ENCODE measurements at regions not wholly inside any gene's neighbourhood (a gene's known extent, or its start where the extent isn't known, plus 50 kb on each side); places are given as distances from the start of the nearest gene placed in this dataset.

DNA sequence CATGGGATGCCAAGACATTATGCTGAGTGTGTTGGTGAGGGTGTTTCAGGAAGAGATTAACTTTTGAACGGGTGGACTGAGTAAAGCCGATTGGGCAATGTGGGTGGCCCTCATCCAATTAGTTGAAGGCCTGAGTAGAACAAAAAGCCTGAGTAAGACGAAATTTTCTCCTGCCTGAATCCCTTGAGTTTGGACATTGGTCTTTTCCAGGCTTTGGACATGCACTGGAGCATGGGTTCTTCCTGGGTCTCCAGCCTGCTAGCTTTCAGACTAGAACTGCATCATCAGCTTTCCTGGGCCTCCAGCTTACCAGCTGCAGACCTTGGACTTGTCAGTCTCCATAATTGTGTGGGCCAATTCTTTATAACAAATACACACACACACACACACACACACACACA, 63.6 kb downstream of the NIBAN1 start:
- Histone ChIP-seq H3K27me3 (replicated peaks; ENCODE audit: insufficient read depth, low read depth, low read length, poor library complexity) (no peaks in the 10 kb centered on the region), H3K36me3 (ENCODE audit: insufficient read depth, low read length, poor library complexity, severe bottlenecking) (no peaks in the 10 kb centered on the region), H3K9me3 (ENCODE audit: low read depth, low read length, poor library complexity, severe bottlenecking) (no peaks in the 10 kb centered on the region), H3K4me3 (ENCODE audit: low read depth, low read length, poor library complexity, severe bottlenecking) (no peak overlapping the region), H3K27ac (ENCODE audit: low read depth, low read length, poor library complexity, severe bottlenecking) (no peak overlapping the region), H3K4me1 (ENCODE audit: insufficient read depth, low read length, poor library complexity, severe bottlenecking) (peaks cover 34% of the 10 kb centered on the region)
- BruUV-seq (replicated peaks) = no TSS peak
- intact Hi-C loops (cut with micrococcal nuclease; ENCODE audit: unreplicated experiment) = no loop called here
- DNase-seq (ENCODE audit: low spot score) = peak; percentile 82
- CTCF ChIA-PET = no interaction called here
- no peak for TF ChIP-seq EZH2 (IDR thresholded peaks at IDR 0.05; ENCODE audit: borderline replicate concordance, low read depth, low read length, poor library complexity, severe bottlenecking)
- TF ChIP-seq, protein P1, sequence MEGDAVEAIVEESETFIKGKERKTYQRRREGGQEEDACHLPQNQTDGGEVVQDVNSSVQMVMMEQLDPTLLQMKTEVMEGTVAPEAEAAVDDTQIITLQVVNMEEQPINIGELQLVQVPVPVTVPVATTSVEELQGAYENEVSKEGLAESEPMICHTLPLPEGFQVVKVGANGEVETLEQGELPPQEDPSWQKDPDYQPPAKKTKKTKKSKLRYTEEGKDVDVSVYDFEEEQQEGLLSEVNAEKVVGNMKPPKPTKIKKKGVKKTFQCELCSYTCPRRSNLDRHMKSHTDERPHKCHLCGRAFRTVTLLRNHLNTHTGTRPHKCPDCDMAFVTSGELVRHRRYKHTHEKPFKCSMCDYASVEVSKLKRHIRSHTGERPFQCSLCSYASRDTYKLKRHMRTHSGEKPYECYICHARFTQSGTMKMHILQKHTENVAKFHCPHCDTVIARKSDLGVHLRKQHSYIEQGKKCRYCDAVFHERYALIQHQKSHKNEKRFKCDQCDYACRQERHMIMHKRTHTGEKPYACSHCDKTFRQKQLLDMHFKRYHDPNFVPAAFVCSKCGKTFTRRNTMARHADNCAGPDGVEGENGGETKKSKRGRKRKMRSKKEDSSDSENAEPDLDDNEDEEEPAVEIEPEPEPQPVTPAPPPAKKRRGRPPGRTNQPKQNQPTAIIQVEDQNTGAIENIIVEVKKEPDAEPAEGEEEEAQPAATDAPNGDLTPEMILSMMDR (conservative IDR thresholded peaks at IDR 0.05; ENCODE audit: low read depth, low read length) = no peak
- POLR2A ChIA-PET (ENCODE audit: low non-redundant PET) = no interaction called here

DNA sequence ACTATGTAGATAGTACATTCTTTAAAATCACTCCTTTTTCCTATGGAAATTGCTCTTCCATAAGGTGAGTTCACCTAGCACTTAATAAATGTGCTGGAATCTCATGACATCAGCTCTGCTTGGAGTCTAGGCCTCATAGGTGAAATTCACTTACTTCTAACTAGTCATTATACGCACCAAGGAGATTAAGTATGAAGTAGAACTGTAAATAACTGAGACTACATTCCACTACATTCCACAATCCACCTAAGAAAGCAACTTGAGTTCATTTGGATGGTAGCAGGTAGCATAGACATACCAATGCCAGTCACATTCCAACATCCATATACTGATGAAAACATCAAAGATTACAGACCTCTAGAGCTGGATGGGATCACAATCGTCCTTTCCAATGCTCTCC, 64.3 kb downstream of the NIBAN1 start:
- Histone ChIP-seq H3K4me1 (ENCODE audit: insufficient read depth, low read length, poor library complexity, severe bottlenecking) (peaks cover 32% of the 10 kb centered on the region), H3K9me3 (ENCODE audit: low read depth, low read length, poor library complexity, severe bottlenecking) (no peaks in the 10 kb centered on the region), H3K27me3 (replicated peaks; ENCODE audit: insufficient read depth, low read depth, low read length, poor library complexity) (no peaks in the 10 kb centered on the region), H3K27ac (ENCODE audit: low read depth, low read length, poor library complexity, severe bottlenecking) (no peak overlapping the region), H3K4me3 (ENCODE audit: low read depth, low read length, poor library complexity, severe bottlenecking) (no peak overlapping the region), H3K36me3 (ENCODE audit: insufficient read depth, low read length, poor library complexity, severe bottlenecking) (no peaks in the 10 kb centered on the region)
- ChIA-PET POLR2A (ENCODE audit: low non-redundant PET) (no interaction called here), CTCF (no interaction called here)
- BruUV-seq (replicated peaks) = no TSS peak
- intact Hi-C loops (cut with micrococcal nuclease; ENCODE audit: unreplicated experiment) = no loop called here
- DNase-seq (ENCODE audit: low spot score) = no peak
- TF ChIP-seq EZH2 (IDR thresholded peaks at IDR 0.05; ENCODE audit: borderline replicate concordance, low read depth, low read length, poor library complexity, severe bottlenecking) = no peak
- TF ChIP-seq, protein P1 (conservative IDR thresholded peaks at IDR 0.05; ENCODE audit: low read depth, low read length) = no peak

GRCh38 chr1:184909019-184909418, 65.3 kb downstream of the NIBAN1 start:
- no peak overlapping the region for H3K27ac ChIP-seq (ENCODE audit: low read depth, low read length, poor library complexity, severe bottlenecking)
- peaks cover 32% of the 10 kb centered on the region for H3K4me1 ChIP-seq (ENCODE audit: insufficient read depth, low read length, poor library complexity, severe bottlenecking)
- intact Hi-C loops (cut with micrococcal nuclease; ENCODE audit: unreplicated experiment) = no loop called here
- no peaks in the 10 kb centered on the region for H3K9me3 ChIP-seq (ENCODE audit: low read depth, low read length, poor library complexity, severe bottlenecking)
- DNase-seq (ENCODE audit: low spot score) = no peak
- H3K27me3 ChIP-seq (replicated peaks; ENCODE audit: insufficient read depth, low read depth, low read length, poor library complexity) = no peaks in the 10 kb centered on the region
- TF ChIP-seq, protein P1 (conservative IDR thresholded peaks at IDR 0.05; ENCODE audit: low read depth, low read length) = no peak
- no peak for TF ChIP-seq EZH2 (IDR thresholded peaks at IDR 0.05; ENCODE audit: borderline replicate concordance, low read depth, low read length, poor library complexity, severe bottlenecking)
- CTCF ChIA-PET = interaction anchor here (0.6 kb wide), 1 partner anchor 261 kb away, joined by 4 read pairs; no protein-coding TSS in a partner anchor
- H3K36me3 ChIP-seq (ENCODE audit: insufficient read depth, low read length, poor library complexity, severe bottlenecking) = no peaks in the 10 kb centered on the region
- H3K4me3 ChIP-seq (ENCODE audit: low read depth, low read length, poor library complexity, severe bottlenecking) = no peak overlapping the region
- no TSS peak for BruUV-seq (replicated peaks)
- POLR2A ChIA-PET (ENCODE audit: low non-redundant PET) = no interaction called here
